NCI-H128 (cell line): ENCODE measurements at regions not wholly inside any gene's neighbourhood (a gene's known extent, or its start where the extent isn't known, plus 50 kb on each side); places are given as distances from the start of the nearest gene placed in this dataset.

Experiments used
- DNase-seq: peaks from one replicate; lab custom pipeline; 2025; ENCODE audit not compliant: unreplicated experiment; lab: John Stamatoyannopoulos, UW

GRCh38 chr16:85419503-85420408, 193.4 kb upstream of the GSE1 start:
- no peak for DNase-seq

- no peak for DNase-seq
Observed at GRCh38 chr16:85420501-85421337, 192.4 kb upstream of the GSE1 start.

GRCh38 chr16:85421338-85422195, 191.6 kb upstream of the GSE1 start:
- no peak for DNase-seq

- no peak for DNase-seq
Observed at GRCh38 chr16:85422196-85422631, 190.9 kb upstream of the GSE1 start.

GRCh38 chr16:85422632-85423550, 190.2 kb upstream of the GSE1 start:
- peak; percentile 28 for DNase-seq

GRCh38 chr16:85423631-85424030, 189.5 kb upstream of the GSE1 start:
- DNase-seq: no peak

- DNase-seq: no peak
Observed at GRCh38 chr16:85424260-85425073, 188.7 kb upstream of the GSE1 start.

GRCh38 chr16:85425074-85425662, 188.0 kb upstream of the GSE1 start:
- no peak for DNase-seq

- no peak for DNase-seq
Observed at GRCh38 chr16:85426806-85427205, 186.3 kb upstream of the GSE1 start.

GRCh38 chr16:85428168-85428898, 184.8 kb upstream of the GSE1 start:
- DNase-seq: no peak

- no peak for DNase-seq
Observed at GRCh38 chr16:85428899-85429775, 184.0 kb upstream of the GSE1 start.

GRCh38 chr16:85429776-85430522, 183.2 kb upstream of the GSE1 start:
- no peak for DNase-seq

GRCh38 chr16:85430523-85431421, 182.3 kb upstream of the GSE1 start:
- no peak for DNase-seq

- no peak for DNase-seq
Observed at GRCh38 chr16:85431431-85432124, 181.5 kb upstream of the GSE1 start.

- DNase-seq: no peak
Observed at GRCh38 chr16:85432606-85433005, 180.5 kb upstream of the GSE1 start.
